Stimulated activated CD4-positive, alpha-beta T cell treated with anti-CD3 and anti-CD28 coated beads, Interleukin-15, amount 100 ng/mL, for 1 hour (primary cell): ENCODE measurements at regions not wholly inside any gene's neighbourhood (a gene's known extent, or its start where the extent isn't known, plus 50 kb on each side); places are given as distances from the start of the nearest gene placed in this dataset.

Experiments used
- DNase-seq, 2 donors: peaks; one replicate each; pipeline ENCODE4 v3.0.0-alpha.2; 2020; ENCODE audit warnings: low read depth in 1 of 2, low spot score in 1 of 2

- DNase-seq = no peak
Measured at GRCh38 chrX:39320165-39320564, 518.9 kb downstream of the MID1IP1 start.

GRCh38 chrX:39322496-39322895 lies 521.2 kb downstream of the MID1IP1 start:
- no peak for DNase-seq

GRCh38 chrX:39324233-39324930 lies 523.1 kb downstream of the MID1IP1 start:
- no peak for DNase-seq

GRCh38 chrX:39327255-39327654 lies 526.0 kb downstream of the MID1IP1 start:
- no peak for DNase-seq

- DNase-seq = no peak
Measured at GRCh38 chrX:39327705-39328104, 526.4 kb downstream of the MID1IP1 start.

GRCh38 chrX:39328661-39329060 lies 527.4 kb downstream of the MID1IP1 start:
- DNase-seq = no peak

GRCh38 chrX:39331082-39331704 lies 529.9 kb downstream of the MID1IP1 start:
- no peak for DNase-seq

- no peak for DNase-seq
Measured at GRCh38 chrX:39333451-39333850, 532.2 kb downstream of the MID1IP1 start.

GRCh38 chrX:39335513-39336235 lies 534.4 kb downstream of the MID1IP1 start:
- DNase-seq = no peak

GRCh38 chrX:39336671-39337311 lies 535.5 kb downstream of the MID1IP1 start:
- no peak for DNase-seq

- DNase-seq = no peak
Measured at GRCh38 chrX:39337451-39337850, 536.2 kb downstream of the MID1IP1 start.

- no peak for DNase-seq
Measured at GRCh38 chrX:39338583-39338982, 537.3 kb downstream of the MID1IP1 start.

GRCh38 chrX:39356119-39356807 lies 555.0 kb downstream of the MID1IP1 start:
- DNase-seq = no peak

GRCh38 chrX:39360101-39360500 lies 558.8 kb downstream of the MID1IP1 start:
- DNase-seq = no peak

- DNase-seq = no peak
Measured at GRCh38 chrX:39361736-39362135, 560.5 kb downstream of the MID1IP1 start.

GRCh38 chrX:39367416-39367815 lies 566.2 kb downstream of the MID1IP1 start:
- no peak for DNase-seq

GRCh38 chrX:39372115-39372514 lies 570.9 kb downstream of the MID1IP1 start:
- DNase-seq = no peak

- DNase-seq = no peak
Measured at GRCh38 chrX:39377157-39377556, 575.9 kb downstream of the MID1IP1 start.

GRCh38 chrX:39377773-39378172 lies 576.5 kb downstream of the MID1IP1 start:
- no peak for DNase-seq

- no peak for DNase-seq
Measured at GRCh38 chrX:39381422-39381821, 580.2 kb downstream of the MID1IP1 start.

- no peak for DNase-seq
Measured at GRCh38 chrX:39384996-39385395, 583.7 kb downstream of the MID1IP1 start.
